Medulla oblongata (tissue), 1 donor: ENCODE measurements at regions not wholly inside any gene's neighbourhood (a gene's known extent, or its start where the extent isn't known, plus 50 kb on each side); places are given as distances from the start of the nearest gene placed in this dataset.

Experiments used
- DNase-seq: peaks from one replicate; pipeline ENCODE4 v3.0.0-alpha.2; 2015; ENCODE audit errors: extremely low spot score

- DNase-seq: no peak
These were observed 91.7 kb upstream of the PRICKLE2 start for GRCh38 chr3:64316971-64317370.

- no peak for DNase-seq
These were observed 86.3 kb upstream of the PRICKLE2 start for GRCh38 chr3:64311424-64312061.

- no peak for DNase-seq
These were observed 83.7 kb upstream of the PRICKLE2 start for GRCh38 chr3:64308931-64309330.

GRCh38 chr3:64306745-64307144 lies 81.5 kb upstream of the PRICKLE2 start:
- DNase-seq: no peak

- DNase-seq: no peak
These were observed 80.5 kb upstream of the PRICKLE2 start for GRCh38 chr3:64305731-64306130.

- DNase-seq: no peak
These were observed 79.7 kb upstream of the PRICKLE2 start for GRCh38 chr3:64304828-64305410.

GRCh38 chr3:64303881-64304280 lies 78.6 kb upstream of the PRICKLE2 start:
- DNase-seq: no peak

- no peak for DNase-seq
These were observed 78.1 kb upstream of the PRICKLE2 start for GRCh38 chr3:64303401-64303800.

- no peak for DNase-seq
These were observed 76.2 kb upstream of the PRICKLE2 start for GRCh38 chr3:64301476-64301875.

- DNase-seq: no peak
These were observed 75.6 kb upstream of the PRICKLE2 start for GRCh38 chr3:64300790-64301423.

- no peak for DNase-seq
These were observed 73.9 kb upstream of the PRICKLE2 start for GRCh38 chr3:64299206-64299605.

GRCh38 chr3:64297563-64297962 lies 72.3 kb upstream of the PRICKLE2 start:
- no peak for DNase-seq

GRCh38 chr3:64295594-64295993 lies 70.3 kb upstream of the PRICKLE2 start:
- DNase-seq: no peak

- DNase-seq: no peak
These were observed 69.5 kb upstream of the PRICKLE2 start for GRCh38 chr3:64294771-64295170.

GRCh38 chr3:64293121-64293520 lies 67.9 kb upstream of the PRICKLE2 start:
- DNase-seq: no peak

GRCh38 chr3:64291956-64292355 lies 66.7 kb upstream of the PRICKLE2 start:
- no peak for DNase-seq

GRCh38 chr3:64291345-64291744 lies 66.1 kb upstream of the PRICKLE2 start:
- DNase-seq: no peak

- DNase-seq: no peak
These were observed 65.6 kb upstream of the PRICKLE2 start for GRCh38 chr3:64290864-64291263.

GRCh38 chr3:64290161-64290560 lies 64.9 kb upstream of the PRICKLE2 start:
- no peak for DNase-seq

- no peak for DNase-seq
These were observed 64.4 kb upstream of the PRICKLE2 start for GRCh38 chr3:64289622-64290021.

GRCh38 chr3:64278625-64279024 lies 53.4 kb upstream of the PRICKLE2 start:
- DNase-seq: no peak

- no peak for DNase-seq
These were observed 50.9 kb upstream of the PRICKLE2 start for GRCh38 chr3:64276131-64276530.
